Fibroblast of skin of right biceps (primary cell): ENCODE measurements at regions not wholly inside any gene's neighbourhood (a gene's known extent, or its start where the extent isn't known, plus 50 kb on each side); places are given as distances from the start of the nearest gene placed in this dataset.

Experiments used
- DNase-seq: peaks from one replicate; pipeline ENCODE4 v3.0.0-alpha.2; 2013

DNA sequence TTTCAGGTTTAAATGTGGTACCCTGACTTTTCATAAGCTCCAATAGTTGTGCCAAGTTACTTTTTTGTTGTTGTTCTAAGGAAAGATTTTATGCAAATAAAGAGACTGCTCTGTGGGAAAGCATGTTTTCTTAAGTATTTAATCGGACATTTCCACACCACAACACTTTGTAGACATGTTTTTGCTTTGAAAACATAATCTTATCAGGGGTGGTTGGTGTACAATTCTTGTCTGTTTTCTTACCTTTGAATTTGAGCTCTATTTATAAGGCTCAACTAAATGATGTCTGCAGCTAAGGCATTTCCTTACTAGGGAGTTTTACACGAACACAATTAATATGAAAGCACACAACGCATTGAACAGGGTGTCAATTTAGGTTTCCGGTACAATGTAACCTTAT is 81.5 kb upstream of the CDIN1 start:
- no peak for DNase-seq

- DNase-seq, result peak; percentile 17
Measured at GRCh38 chr15:36498401-36498800, 81.0 kb upstream of the CDIN1 start.

GRCh38 chr15:36498916-36499315 is 80.5 kb upstream of the CDIN1 start:
- DNase-seq, result no peak

GRCh38 chr15:36499412-36500389 is 79.7 kb upstream of the CDIN1 start:
- DNase-seq, result peak; percentile 11

DNA sequence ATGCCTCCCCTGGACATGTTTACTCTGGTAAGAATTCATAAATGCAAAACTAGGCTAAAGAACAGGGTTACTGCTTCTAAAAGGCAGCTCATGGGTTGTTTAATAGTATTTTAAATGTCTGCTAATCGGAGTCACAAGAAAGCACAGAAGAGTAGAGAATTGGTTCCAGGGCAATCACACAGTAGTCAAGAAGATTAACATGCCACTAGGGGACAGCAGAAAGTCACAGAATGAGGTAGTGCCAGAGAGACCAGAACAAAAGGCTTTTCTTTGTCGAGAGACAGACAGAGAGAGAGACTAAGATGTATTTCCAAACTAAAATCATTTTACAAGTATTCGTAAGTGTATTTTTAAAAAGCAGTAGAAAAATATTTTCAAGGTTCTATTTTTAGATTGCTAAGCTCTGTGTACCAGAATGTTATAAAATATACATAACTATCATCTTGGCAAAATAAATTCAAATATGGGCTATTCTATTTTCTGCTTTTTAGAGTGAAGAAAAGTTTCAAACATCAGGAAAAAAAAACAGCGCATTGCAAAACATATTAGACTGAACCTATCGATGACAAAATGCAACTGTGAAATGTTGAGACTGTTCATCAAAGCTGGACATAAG is 78.3 kb upstream of the CDIN1 start:
- peak; percentile 83 for DNase-seq

- no peak for DNase-seq
Measured at GRCh38 chr15:36502509-36502908, 76.9 kb upstream of the CDIN1 start.

DNA sequence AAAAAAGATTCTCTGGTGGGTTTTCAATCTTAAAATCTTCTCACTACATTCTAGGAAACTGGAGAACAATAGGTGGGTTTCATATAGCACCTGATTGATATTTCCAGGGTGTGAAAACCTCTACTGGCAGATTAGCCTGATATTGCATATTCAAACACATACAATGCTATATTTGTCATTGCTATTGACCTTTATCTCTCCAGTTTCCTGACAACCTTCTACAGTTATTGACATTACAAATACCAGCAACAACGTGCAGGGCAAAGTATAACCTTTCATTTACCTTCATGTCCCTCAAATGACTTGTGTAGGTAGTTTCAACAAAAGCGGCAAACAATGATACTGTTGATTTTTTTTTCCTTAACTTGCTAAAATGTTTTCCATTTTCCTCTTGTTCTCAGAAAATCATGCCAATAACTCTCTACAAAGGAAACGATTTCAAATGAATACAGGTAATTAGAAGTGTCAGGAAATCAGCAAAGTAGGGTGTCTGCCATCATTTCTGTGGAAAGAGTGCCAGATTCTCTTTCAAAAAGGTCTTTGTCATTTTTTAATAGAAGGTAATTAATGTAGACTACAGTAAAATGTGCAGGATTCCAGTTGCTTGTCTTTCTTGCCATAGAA is 72.6 kb upstream of the CDIN1 start:
- no peak for DNase-seq

DNA sequence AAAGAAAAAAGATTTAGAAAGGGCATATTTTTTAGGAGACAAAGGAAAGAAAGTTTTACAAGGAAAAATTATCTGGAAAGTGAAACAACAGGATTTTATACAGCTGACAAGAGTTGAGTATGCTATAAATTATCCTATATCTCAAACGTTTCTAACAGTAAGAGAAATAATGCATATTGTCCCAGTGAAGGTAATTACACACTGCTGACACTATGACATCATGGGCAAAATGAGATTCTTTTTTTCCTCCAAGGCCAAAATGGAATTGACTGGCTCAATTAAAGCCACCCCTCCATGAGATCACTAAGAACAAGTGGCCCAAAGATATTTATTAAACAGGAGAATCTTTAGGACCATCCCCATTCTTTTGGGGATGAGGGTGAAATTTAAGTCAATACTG is 72.0 kb upstream of the CDIN1 start:
- DNase-seq, result no peak

GRCh38 chr15:36511594-36511993 is 67.8 kb upstream of the CDIN1 start:
- no peak for DNase-seq

- no peak for DNase-seq
Measured at GRCh38 chr15:36517758-36518157, 61.7 kb upstream of the CDIN1 start.

DNA sequence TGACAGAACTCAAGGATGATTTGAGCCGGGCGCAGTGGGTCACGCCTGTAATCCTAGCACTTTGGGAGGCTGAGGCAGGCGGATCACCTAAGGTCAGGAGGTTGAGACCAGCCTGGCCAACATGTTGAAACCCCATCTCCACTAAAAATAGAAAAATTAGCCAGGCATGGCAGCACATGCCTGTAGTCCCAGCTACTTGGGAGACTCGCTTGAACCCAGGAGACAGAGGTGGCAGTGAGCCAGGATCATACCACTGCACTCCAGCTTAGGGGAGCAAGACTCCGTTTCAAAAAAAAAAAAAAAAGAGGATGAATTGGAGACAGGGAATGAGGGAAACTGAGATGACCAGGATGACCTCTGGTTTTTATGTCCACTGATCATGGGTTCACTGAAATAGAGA is 60.4 kb upstream of the CDIN1 start:
- DNase-seq, result no peak

DNA sequence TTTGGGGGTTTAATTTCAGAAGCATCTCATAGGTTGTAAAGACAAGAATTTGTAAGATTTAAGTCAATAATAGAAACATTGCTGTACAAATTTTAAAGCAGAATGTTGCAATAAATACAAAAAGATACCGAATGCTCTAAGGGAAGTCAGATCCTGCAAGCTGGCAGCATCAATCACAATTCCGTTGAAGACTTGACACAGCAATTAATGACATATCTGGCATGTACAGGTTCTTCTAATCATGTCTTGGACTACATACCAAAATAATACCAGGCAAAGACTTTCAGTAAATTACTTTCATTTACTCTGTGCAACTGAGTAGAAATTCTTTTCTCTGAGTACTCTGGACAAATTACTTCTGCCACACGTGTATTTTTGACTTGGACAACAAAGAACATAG is 54.0 kb upstream of the CDIN1 start:
- no peak for DNase-seq

GRCh38 chr15:36527235-36528162 is 51.9 kb upstream of the CDIN1 start:
- DNase-seq, result peak; percentile 41

- peak; percentile 4 for DNase-seq
Measured at GRCh38 chr15:36529296-36530011, 50.0 kb upstream of the CDIN1 start.
